HG03108 (cell line): ENCODE measurements at regions not wholly inside any gene's neighbourhood (a gene's known extent, or its start where the extent isn't known, plus 50 kb on each side); places are given as distances from the start of the nearest gene placed in this dataset.
A peak's percentile ranks its signal among the peaks of the same experiment; 100 is the strongest.
"Not testable (repeated sequence)": the region's sequence is repeated elsewhere in the genome, so short reads cannot be mapped to it uniquely, and the experiment has no call there.

Experiments
- ATAC-seq: cut with Tn5 transposase; IDR thresholded peaks from one replicate; pipeline ENCODE4 v1.9.1; 2021; ENCODE audit warnings: moderate library complexity; ENCODE audit not compliant: unreplicated experiment

GRCh38 chr1:192476802-192477298, 98.7 kb upstream of the RGS1 start:
- ATAC-seq = peak; percentile 64

DNA sequence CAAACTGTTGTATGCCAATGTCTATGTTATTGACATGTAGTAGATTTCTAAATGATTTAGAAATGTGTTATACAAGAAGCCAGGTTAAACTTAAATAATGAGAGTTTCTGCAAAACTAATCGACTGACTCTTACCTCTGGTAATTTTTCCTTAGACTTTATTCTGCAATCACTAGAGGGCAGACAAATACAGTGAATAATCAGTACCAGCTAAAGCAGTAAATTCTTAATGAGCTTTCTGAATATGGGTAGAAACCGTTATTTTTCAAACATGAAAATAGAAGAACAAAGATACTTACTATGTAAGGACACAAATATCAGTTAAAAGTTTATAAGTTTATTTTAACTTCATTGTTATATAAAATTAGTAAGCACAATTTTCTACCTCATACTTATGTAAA, 97.9 kb upstream of the RGS1 start:
- ATAC-seq = peak; percentile 60

DNA sequence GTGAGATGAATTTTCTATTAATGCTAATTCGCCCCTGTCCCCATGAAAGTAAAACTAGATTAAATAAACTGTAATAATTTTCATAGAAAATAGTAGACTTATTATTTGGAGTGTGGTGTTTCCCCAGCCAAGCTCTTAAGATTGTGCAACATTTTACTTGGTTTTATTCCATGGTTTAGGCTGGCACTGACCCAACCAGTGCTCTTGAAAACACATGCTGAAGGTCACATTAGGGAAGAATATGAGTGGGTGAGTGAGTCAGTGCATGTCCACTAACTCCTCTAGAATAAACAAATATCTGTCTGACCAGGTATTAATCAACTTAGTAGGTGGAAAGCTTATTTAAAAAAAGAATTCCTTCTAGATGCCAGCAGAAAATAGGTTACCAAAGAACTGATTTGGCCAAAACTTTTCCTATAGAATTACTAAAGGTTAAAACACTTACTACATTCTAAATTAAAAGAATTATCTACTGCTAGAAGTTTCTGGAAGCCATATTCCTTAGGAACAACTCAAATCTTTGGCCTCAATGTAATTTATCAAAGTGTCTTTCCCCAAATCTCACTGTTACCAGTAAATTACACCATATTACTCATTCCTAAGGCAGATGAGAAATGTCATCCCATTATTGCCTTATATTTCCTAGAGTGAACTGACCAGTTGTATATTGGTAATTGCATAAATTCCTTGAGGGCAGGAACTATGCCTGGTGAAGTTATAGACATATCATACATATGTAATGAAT, 89.7 kb upstream of the RGS1 start:
- no peak for ATAC-seq

- ATAC-seq = no peak
Observed at GRCh38 chr1:192488058-192488457, 87.5 kb upstream of the RGS1 start.

GRCh38 chr1:192489047-192489446, 86.5 kb upstream of the RGS1 start:
- ATAC-seq = no peak

- peak; percentile 86 for ATAC-seq
Observed at GRCh38 chr1:192489748-192490147, 85.8 kb upstream of the RGS1 start.

DNA sequence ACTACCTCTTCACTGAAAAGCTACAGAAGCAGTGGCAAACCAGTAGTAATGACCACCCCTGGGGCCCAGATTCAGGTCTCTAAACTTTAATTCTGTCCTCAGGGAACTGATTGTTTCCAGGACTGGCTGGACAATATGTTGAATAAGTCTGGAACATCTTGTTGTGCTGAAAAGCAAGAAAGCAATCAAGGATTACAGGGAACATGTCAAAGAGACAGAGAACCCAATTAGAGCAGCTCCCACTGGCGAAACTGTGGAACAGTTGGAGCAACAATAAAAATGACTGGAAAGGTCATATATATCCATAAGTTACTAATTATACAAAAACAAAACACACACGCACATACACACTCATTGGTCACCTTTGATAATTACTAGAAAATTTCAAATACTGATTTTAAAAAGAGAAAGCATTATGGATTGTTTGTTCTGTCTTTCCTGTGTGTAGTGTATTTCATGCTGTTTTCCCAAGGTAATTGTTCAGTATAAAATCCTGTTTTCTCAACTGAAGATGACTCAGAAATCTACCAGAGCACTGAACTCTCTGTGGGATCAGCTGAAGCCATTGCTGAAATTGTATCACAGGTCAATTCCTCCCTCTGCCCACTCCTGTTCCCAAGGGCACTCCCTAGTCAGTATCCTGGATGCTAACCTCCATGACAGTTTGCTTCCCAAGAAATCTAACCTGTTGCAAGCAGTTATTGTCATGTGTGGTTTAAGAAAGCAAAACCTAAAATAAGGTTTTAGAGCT, 83.6 kb upstream of the RGS1 start:
- no peak for ATAC-seq

DNA sequence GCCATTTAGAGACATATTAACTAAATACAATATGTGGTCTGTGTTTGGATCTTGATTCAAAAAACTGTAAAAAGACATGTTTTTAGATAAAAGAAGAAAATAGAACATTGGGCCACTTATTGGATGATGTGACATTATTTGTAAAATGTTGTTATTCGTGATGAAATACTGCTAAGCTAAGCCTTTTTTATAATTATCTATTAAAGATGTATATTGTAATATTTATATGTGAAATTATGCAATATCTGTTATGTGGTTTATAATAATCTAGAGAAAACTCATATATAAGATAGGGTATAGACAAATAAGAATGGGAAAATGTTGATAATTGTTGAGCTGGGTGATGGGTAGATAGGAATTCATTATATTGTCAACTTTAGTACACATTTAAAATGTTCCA, 82.0 kb upstream of the RGS1 start:
- no peak for ATAC-seq

GRCh38 chr1:192496369-192497056, 79.1 kb upstream of the RGS1 start:
- no peak for ATAC-seq

GRCh38 chr1:192497214-192497794, 78.3 kb upstream of the RGS1 start:
- no peak for ATAC-seq

GRCh38 chr1:192498092-192498491, 77.5 kb upstream of the RGS1 start:
- ATAC-seq = not testable (repeated sequence)

- ATAC-seq = not testable (repeated sequence)
Observed at GRCh38 chr1:192499061-192499581, 76.5 kb upstream of the RGS1 start.

DNA sequence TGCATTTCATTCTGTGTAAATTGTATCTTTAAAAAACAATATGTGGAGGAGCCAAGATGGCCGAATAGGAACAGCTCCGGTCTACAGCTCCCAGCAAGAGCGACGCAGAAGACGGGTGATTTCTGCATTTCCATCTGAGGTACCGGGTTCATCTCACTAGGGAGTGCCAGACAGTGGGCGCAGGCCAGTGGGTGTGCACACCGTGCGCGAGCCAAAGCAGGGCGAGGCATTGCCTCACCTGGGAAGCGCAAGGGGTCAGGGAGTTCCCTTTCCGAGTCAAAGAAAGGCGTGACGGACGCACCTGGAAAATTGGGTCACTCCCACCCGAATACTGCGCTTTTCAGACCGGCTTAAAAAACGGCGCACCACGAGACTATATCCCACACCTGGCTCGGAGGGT, 75.0 kb upstream of the RGS1 start:
- ATAC-seq = not testable (repeated sequence)

GRCh38 chr1:192506741-192507155, 68.8 kb upstream of the RGS1 start:
- peak; percentile 99 for ATAC-seq

DNA sequence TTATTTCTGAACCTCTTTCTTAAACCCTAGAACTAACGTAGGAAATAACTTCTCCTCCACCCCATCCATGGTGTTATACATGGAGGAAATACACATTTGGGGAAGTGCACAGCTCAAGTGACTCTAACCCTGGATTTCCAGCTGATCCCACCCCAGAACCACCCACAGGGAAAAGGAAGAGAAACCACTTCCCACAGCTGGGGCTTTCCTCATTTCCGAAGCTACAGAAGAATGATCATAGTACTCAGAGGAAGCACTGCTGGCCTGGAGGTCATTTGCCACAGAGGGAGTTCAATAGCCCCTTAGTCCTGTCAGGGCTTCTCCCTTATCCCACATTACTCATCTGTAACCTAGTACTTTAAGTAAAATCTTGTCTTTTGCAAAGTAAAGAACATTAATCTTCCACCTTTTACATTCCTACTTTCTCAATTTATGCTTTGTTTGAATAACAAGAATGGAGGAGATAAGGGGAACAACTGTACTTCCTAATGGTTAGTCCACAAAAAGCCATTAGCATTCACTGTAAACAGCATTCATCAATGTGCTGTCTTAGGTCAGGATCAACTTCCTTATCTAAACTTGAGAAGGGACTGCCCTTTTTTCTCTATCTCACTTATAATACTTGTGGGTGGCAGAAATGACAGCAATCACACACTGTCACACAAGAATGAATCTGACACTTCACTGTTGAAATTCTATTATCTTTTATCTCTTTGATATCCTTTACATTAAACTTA, 63.0 kb upstream of the RGS1 start:
- no peak for ATAC-seq

DNA sequence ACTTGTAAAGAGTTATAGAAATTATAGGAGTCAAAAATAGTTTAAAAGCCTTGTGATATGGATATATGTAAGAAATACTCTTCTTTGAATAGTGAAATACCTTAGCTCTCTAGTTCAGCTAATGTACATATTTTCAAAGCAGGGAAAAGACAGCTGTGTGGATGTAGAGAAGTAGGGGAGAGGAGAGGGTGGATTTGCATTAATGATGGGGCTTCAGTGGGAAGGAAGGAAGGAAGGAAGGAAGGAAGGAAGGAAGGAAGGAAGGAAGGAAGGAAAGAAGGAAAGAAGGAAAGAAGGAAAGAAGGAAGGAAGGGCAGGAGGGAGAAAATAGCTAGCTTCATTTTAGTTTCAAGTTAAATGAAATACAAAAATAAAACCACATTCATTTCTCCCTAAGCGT, 62.4 kb upstream of the RGS1 start:
- no peak for ATAC-seq

GRCh38 chr1:192513697-192514096, 61.9 kb upstream of the RGS1 start:
- no peak for ATAC-seq

DNA sequence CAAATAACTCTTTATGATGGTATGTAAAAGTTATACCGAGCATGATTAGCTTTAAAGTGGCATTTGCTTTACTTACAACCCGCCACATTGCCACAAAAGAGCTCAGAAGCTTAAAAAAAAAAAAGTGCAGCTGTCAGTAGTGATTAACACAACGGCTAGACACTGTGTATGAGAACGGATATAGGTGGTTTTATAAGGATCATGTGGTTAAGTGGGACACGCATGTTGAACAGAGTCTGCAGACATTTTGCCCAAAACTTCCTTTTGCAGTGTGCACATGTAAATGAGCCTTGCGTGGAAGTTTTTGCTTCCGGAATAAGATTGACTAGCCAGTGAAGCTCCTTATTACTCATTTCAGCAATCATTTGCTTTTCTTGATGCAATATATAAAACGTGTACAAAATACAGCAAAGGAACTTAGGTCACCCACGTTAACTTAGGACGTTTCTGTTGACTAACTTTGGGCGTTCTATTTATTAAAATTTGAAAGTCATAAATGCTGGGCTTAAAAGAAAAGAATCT, 58.7 kb upstream of the RGS1 start:
- peak; percentile 97 for ATAC-seq

DNA sequence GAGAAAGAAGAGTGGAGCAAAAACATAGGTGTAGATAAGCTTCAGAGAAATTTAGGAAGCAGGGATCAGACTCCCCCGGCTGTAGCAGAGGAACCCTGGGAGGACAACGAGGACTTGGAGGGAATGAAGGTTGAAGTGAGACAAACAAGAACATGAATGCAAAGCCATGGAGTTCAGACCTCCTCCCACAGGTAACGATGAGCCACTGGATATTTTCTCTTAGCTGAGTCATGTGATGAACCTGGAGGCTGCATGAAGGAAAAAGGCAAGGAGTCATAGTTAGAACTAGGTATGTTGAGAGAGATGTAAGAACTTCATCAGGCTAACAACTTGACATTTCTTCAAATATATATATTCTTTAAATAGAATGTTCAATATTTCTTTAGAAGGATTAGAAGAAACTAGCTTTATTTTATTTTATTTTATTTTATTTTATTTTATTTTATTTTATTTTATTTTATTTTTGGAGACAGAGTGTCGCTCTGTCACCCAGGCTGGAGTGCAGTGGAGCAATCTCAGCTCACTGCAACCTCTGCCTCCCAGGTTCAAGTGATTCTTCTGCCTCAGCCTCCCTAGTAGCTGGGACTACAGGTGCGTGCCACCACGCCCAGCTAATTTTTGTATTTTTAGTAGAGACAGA, 57.7 kb upstream of the RGS1 start:
- ATAC-seq = not testable (repeated sequence)

GRCh38 chr1:192518700-192519099, 56.9 kb upstream of the RGS1 start:
- peak; percentile 30 for ATAC-seq
